ENCODE measurements at regions not wholly inside any gene's neighbourhood (a gene's known extent, or its start where the extent isn't known, plus 50 kb on each side); places are given as distances from the start of the nearest gene placed in this dataset.
"Not testable (repeated sequence)": the region's sequence is repeated elsewhere in the genome, so short reads cannot be mapped to it uniquely, and the experiment has no call there.

- not testable (repeated sequence) for TF ChIP-seq CTCF (IDR thresholded peaks at IDR 0.05; ENCODE audit: poor library complexity); EZH2 (IDR thresholded peaks at IDR 0.05; ENCODE audit: borderline replicate concordance); EZH2phosphoT487 (IDR thresholded peaks at IDR 0.05; ENCODE audit: low read depth, severe bottlenecking, unreplicated experiment)
These were observed 139.8 kb upstream of the NRG3 start for GRCh38 chr10:81735167-81735566.
